HepG2 (cell line): ENCODE measurements at regions not wholly inside any gene's neighbourhood (a gene's known extent, or its start where the extent isn't known, plus 50 kb on each side); places are given as distances from the start of the nearest gene placed in this dataset.
A peak's percentile ranks its signal among the peaks of the same experiment; 100 is the strongest.

Experiments
- ATAC-seq: fragments of 200-7000 bp; cut with Tn5 transposase; 3 replicates; pipeline ENCODE4 v1.9.1; 2020; ENCODE audit warnings: mild to moderate bottlenecking, moderate library complexity
- BruUV-seq: library from RNA; stranded (reverse); fragments of 400-500 nt; replicated peaks from 2 replicates; lab custom pipeline; 2021; lab: Mats Ljungman, UMichigan
- CTCF ChIA-PET: fragments of 300-600 bp; formaldehyde crosslinking; extraction: SDS; loops from one replicate; lab custom pipeline; 2021; ENCODE audit warnings: low total read pairs, inconsistent platforms, low intra/inter-chr PET ratio; lab: Yijun Ruan, JAX
- POLR2A ChIA-PET: fragments of 350-600 bp; sonication (Branson Sonifier 250); formaldehyde crosslinking; loops from one replicate; lab custom pipeline; 2020; ENCODE audit warnings: antibody characterized with exemption, inconsistent platforms; lab: Yijun Ruan, JAX
- DNase-seq: peaks from one replicate; pipeline ENCODE4 v3.0.0-alpha.2; 2015; ENCODE audit warnings: low spot score
- FAIRE-seq: peaks from 3 replicates; lab custom pipeline; 2011; peaks lifted over from hg19 to GRCh38; lab: Jason Lieb, UNC
- H2AFZ ChIP-seq: one replicate; pipeline ENCODE4 v1.6.1; 2011; ENCODE audit warnings: low read length, inconsistent platforms
- H3K27ac ChIP-seq: fragments of 300-600 bp; 3 replicates; pipeline ENCODE4 v1.8.0; 2011; ENCODE audit warnings: mixed run types, mild to moderate bottlenecking, mixed read lengths, low read length, inconsistent platforms; ENCODE audit not compliant: insufficient read depth; ENCODE audit errors: extremely low read length
- H3K27me3 ChIP-seq, 2 experiments: fragments of 200-600 bp in 1 of 2; 2 replicates in 1 of 2; 3 replicates in 1 of 2; pipeline versions ENCODE4 v1.6.0 to v1.8.0; 2011; ENCODE audit warnings: low read length in 2 of 2, mild to moderate bottlenecking in 2 of 2, moderate library complexity in 2 of 2, inconsistent platforms in 1 of 2; ENCODE audit not compliant: insufficient read depth in 2 of 2, control insufficient read depth in 1 of 2
- H3K36me3 ChIP-seq, 2 experiments: fragments of 200-600 bp in 1 of 2; replicated peaks in 1 of 2; 2 replicates in 1 of 2; 3 replicates in 1 of 2; pipeline versions ENCODE4 v1.5.1 to v1.8.0; 2011; ENCODE audit warnings: low read length in 2 of 2, inconsistent platforms in 1 of 2; ENCODE audit not compliant: insufficient read depth in 2 of 2, control insufficient read depth in 1 of 2
- H3K4me1 ChIP-seq: 2 replicates; pipeline ENCODE4 v1.5.1; 2012; ENCODE audit warnings: low read length, inconsistent platforms; ENCODE audit not compliant: insufficient read depth
- H3K4me2 ChIP-seq: 2 replicates; pipeline ENCODE4 v1.6.0; 2011; ENCODE audit warnings: low read depth, low read length, inconsistent platforms
- H3K4me3 ChIP-seq, 3 experiments: fragments of 200-600 bp in 1 of 3; sonication (generic), shearing (Covaris generic) in 1 of 3; replicated peaks in 1 of 3; 2 replicates each; pipeline ENCODE4 v1.5.1; 2011 to 2016; ENCODE audit warnings: low read length in 3 of 3, inconsistent platforms in 2 of 3, low read depth in 2 of 3, mild to moderate bottlenecking in 2 of 3, control low read depth in 1 of 3, mixed read lengths in 1 of 3; ENCODE audit not compliant: insufficient read depth in 1 of 3
- H3K79me2 ChIP-seq: one replicate; pipeline ENCODE4 v1.6.1; 2011; ENCODE audit warnings: low read length, inconsistent platforms; ENCODE audit not compliant: insufficient read depth
- H3K9ac ChIP-seq: 2 replicates; pipeline ENCODE4 v1.6.0; 2011; ENCODE audit warnings: mild to moderate bottlenecking, low read depth, low read length, inconsistent platforms; ENCODE audit not compliant: insufficient read depth
- H3K9me3 ChIP-seq: 2 replicates; pipeline ENCODE4 v1.5.1; 2012; ENCODE audit warnings: mild to moderate bottlenecking, low read length
- H4K20me1 ChIP-seq: 2 replicates; pipeline ENCODE4 v1.6.0; 2011; ENCODE audit warnings: inconsistent platforms, mild to moderate bottlenecking, low read length, moderate library complexity; ENCODE audit not compliant: insufficient read depth
- MED1 ChIP-seq: sonication (generic); formaldehyde crosslinking; IDR thresholded peaks from 2 replicates; pipeline ENCODE4 v1.4.0; 2020; ENCODE audit warnings: missing genetic modification reagents
- MEIS2 ChIP-seq: sonication (generic); formaldehyde crosslinking; IDR thresholded peaks from 2 replicates; pipeline ENCODE4 v1.9.0; 2021; ENCODE audit warnings: mild to moderate bottlenecking, missing genetic modification reagents
- PITX1 ChIP-seq: sonication (generic); formaldehyde crosslinking; IDR thresholded peaks from 2 replicates; pipeline ENCODE4 v1.5.1; 2020; ENCODE audit warnings: mild to moderate bottlenecking, missing genetic modification reagents
- RCOR2 ChIP-seq: IDR thresholded peaks from 2 replicates; pipeline ENCODE4 v1.6.1; 2016; ENCODE audit warnings: missing biosample characterization, missing genetic modification reagents
- SOX13 ChIP-seq, 3 experiments: fragments of 450-650 bp in 1 of 3; sonication (generic) in 1 of 3; formaldehyde crosslinking in 1 of 3; IDR thresholded peaks in 2 of 3; conservative IDR thresholded peaks in 1 of 3; 2 replicates each; pipeline versions ENCODE4 v1.5.0 to v1.6.1; 2016 to 2020; ENCODE audit warnings: antibody characterized with exemption in 1 of 3, mild to moderate bottlenecking in 1 of 3, missing compliant biosample characterization in 1 of 3, missing genetic modification reagents in 1 of 3, moderate library complexity in 1 of 3
- ZBTB1 ChIP-seq: sonication (generic); formaldehyde crosslinking; IDR thresholded peaks from 2 replicates; pipeline ENCODE4 v1.4.0; 2020; ENCODE audit warnings: missing genetic modification reagents, borderline replicate concordance
- WGBS: methylation state at CpG from one replicate; pipeline ENCODE4 v1.1.6; 2017; ENCODE audit warnings: low lambda C conversion rate; 5-methylcytosine and 5-hydroxymethylcytosine counted together
- in situ Hi-C: cut with HindIII; loops from 2 replicates; pipeline ENCODE4 v1.10.0; 2017; ENCODE audit warnings: low pct_unique_long_range_greater_than_20kb; ENCODE audit not compliant: extremely low pct_ligation_motif_present
- intact Hi-C: fragments of 100-400 bp; cut with micrococcal nuclease; formaldehyde crosslinking; loops from one replicate; pipeline ENCODE4 v1.10.0; 2022; ENCODE audit not compliant: unreplicated experiment
- TF ChIP-seq, protein P1 (sequence below): sonication (generic); formaldehyde crosslinking; IDR thresholded peaks from 2 replicates; pipeline ENCODE4 v1.4.0; 2020; ENCODE audit warnings: low read depth, missing genetic modification reagents
- TF ChIP-seq, protein P2 (sequence below): sonication (generic); formaldehyde crosslinking; IDR thresholded peaks from 2 replicates; pipeline ENCODE4 v1.5.1; 2020; ENCODE audit warnings: mild to moderate bottlenecking, missing genetic modification reagents, moderate library complexity
- TF ChIP-seq, protein P3 (sequence below): sonication (generic); formaldehyde crosslinking; IDR thresholded peaks from 2 replicates; pipeline ENCODE4 v1.4.0; 2020; ENCODE audit warnings: missing genetic modification reagents, borderline replicate concordance
- TF ChIP-seq, protein P4 (sequence below): fragments of 450-650 bp; IDR thresholded peaks from 2 replicates; pipeline ENCODE4 v1.6.1; 2017

DNA sequence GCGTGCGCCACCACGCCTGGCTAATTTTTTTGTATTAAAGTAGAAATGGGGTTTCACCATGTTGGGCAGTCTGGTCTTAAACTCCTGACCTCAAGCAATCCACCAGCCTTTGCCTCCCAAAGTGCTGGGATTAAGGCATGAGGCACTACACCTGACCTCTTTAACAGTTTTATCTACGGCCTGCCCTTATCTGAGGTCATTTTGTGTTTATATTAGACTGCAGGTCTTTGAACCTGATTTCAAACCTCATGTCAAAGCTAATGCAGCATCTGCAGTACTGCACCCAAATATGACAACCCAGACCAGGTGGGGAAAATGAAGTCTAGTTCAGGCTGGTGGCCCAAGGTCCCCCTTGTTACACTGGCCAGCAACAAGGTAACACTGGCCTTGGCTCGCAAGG, 89.3 kb upstream of the ARMC2 start:
- ChIA-PET POLR2A (no interaction called here), CTCF (no interaction called here)
- Histone ChIP-seq H3K4me1 (peaks cover 72% of the 10 kb centered on the region), H3K9ac (no peak overlapping the region), H3K27ac (no peak overlapping the region), H4K20me1 (no peaks in the 10 kb centered on the region), H3K4me2 (0 out of 2 replicates have a peak overlapping the region, but pooled peaks have one; percentile 10), H3K79me2 (no peaks in the 10 kb centered on the region), H2AFZ (no peak overlapping the region), H3K36me3 (no peaks in the 10 kb centered on the region), H3K4me3 (no peak overlapping the region), H3K27me3 (no peaks in the 10 kb centered on the region; a peak in 1 of 5 replicates), H3K9me3 (no peaks in the 10 kb centered on the region)
- DNase-seq (no peak), ATAC-seq (peak; percentile 26; the same call in 1 of the 3 replicates), FAIRE-seq (no peak)
- 64% methylated on average over 5 of the region's 5 CpGs for WGBS
- BruUV-seq, result no TSS peak
- intact Hi-C loops (no loop called here), in situ Hi-C loops (no loop called here)
- TF ChIP-seq, protein P1, sequence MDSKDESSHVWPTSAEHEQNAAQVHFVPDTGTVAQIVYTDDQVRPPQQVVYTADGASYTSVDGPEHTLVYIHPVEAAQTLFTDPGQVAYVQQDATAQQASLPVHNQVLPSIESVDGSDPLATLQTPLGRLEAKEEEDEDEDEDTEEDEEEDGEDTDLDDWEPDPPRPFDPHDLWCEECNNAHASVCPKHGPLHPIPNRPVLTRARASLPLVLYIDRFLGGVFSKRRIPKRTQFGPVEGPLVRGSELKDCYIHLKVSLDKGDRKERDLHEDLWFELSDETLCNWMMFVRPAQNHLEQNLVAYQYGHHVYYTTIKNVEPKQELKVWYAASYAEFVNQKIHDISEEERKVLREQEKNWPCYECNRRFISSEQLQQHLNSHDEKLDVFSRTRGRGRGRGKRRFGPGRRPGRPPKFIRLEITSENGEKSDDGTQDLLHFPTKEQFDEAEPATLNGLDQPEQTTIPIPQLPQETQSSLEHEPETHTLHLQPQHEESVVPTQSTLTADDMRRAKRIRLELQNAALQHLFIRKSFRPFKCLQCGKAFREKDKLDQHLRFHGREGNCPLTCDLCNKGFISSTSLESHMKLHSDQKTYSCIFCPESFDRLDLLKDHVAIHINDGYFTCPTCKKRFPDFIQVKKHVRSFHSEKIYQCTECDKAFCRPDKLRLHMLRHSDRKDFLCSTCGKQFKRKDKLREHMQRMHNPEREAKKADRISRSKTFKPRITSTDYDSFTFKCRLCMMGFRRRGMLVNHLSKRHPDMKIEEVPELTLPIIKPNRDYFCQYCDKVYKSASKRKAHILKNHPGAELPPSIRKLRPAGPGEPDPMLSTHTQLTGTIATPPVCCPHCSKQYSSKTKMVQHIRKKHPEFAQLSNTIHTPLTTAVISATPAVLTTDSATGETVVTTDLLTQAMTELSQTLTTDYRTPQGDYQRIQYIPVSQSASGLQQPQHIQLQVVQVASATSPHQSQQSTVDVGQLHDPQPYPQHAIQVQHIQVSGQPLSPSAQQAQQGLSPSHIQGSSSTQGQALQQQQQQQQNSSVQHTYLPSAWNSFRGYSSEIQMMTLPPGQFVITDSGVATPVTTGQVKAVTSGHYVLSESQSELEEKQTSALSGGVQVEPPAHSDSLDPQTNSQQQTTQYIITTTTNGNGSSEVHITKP (CRISPR knock-in tag), result no peak
- TF ChIP-seq, protein P2, sequence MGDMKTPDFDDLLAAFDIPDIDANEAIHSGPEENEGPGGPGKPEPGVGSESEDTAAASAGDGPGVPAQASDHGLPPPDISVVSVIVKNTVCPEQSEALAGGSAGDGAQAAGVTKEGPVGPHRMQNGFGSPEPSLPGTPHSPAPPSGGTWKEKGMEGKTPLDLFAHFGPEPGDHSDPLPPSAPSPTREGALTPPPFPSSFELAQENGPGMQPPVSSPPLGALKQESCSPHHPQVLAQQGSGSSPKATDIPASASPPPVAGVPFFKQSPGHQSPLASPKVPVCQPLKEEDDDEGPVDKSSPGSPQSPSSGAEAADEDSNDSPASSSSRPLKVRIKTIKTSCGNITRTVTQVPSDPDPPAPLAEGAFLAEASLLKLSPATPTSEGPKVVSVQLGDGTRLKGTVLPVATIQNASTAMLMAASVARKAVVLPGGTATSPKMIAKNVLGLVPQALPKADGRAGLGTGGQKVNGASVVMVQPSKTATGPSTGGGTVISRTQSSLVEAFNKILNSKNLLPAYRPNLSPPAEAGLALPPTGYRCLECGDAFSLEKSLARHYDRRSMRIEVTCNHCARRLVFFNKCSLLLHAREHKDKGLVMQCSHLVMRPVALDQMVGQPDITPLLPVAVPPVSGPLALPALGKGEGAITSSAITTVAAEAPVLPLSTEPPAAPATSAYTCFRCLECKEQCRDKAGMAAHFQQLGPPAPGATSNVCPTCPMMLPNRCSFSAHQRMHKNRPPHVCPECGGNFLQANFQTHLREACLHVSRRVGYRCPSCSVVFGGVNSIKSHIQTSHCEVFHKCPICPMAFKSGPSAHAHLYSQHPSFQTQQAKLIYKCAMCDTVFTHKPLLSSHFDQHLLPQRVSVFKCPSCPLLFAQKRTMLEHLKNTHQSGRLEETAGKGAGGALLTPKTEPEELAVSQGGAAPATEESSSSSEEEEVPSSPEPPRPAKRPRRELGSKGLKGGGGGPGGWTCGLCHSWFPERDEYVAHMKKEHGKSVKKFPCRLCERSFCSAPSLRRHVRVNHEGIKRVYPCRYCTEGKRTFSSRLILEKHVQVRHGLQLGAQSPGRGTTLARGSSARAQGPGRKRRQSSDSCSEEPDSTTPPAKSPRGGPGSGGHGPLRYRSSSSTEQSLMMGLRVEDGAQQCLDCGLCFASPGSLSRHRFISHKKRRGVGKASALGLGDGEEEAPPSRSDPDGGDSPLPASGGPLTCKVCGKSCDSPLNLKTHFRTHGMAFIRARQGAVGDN, result peak; percentile 20; the same call in 1 of the 2 replicates
- TF ChIP-seq ZBTB1 (CRISPR knock-in tag) (no peak), SOX13 (IDR thresholded peaks at IDR 0.05) (no peak), SOX13 (CRISPR knock-in tag; conservative IDR thresholded peaks at IDR 0.05 in 1 of 2, IDR thresholded peaks at IDR 0.05 in 1 of 2) (peak in 1 of 2 experiments; percentile 34; a peak in 1 of 4 replicates), MEIS2 (CRISPR knock-in tag) (0 out of 2 replicates have a peak, but pooled peaks have one; percentile 30), PITX1 (peak; percentile 33; the same call in 1 of the 2 replicates), MED1 (CRISPR knock-in tag) (peak; percentile 26; the same call in 1 of the 2 replicates), RCOR2 (CRISPR knock-in tag) (peak; percentile 35; the same call in 1 of the 2 replicates)
- TF ChIP-seq, protein P3, sequence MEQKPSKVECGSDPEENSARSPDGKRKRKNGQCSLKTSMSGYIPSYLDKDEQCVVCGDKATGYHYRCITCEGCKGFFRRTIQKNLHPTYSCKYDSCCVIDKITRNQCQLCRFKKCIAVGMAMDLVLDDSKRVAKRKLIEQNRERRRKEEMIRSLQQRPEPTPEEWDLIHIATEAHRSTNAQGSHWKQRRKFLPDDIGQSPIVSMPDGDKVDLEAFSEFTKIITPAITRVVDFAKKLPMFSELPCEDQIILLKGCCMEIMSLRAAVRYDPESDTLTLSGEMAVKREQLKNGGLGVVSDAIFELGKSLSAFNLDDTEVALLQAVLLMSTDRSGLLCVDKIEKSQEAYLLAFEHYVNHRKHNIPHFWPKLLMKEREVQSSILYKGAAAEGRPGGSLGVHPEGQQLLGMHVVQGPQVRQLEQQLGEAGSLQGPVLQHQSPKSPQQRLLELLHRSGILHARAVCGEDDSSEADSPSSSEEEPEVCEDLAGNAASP (CRISPR knock-in tag), result peak; percentile 40; the same call in 1 of the 2 replicates
- TF ChIP-seq, protein P4, sequence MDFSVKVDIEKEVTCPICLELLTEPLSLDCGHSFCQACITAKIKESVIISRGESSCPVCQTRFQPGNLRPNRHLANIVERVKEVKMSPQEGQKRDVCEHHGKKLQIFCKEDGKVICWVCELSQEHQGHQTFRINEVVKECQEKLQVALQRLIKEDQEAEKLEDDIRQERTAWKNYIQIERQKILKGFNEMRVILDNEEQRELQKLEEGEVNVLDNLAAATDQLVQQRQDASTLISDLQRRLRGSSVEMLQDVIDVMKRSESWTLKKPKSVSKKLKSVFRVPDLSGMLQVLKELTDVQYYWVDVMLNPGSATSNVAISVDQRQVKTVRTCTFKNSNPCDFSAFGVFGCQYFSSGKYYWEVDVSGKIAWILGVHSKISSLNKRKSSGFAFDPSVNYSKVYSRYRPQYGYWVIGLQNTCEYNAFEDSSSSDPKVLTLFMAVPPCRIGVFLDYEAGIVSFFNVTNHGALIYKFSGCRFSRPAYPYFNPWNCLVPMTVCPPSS, result no peak
